ENCODE measurements at regions not wholly inside any gene's neighbourhood (a gene's known extent, or its start where the extent isn't known, plus 50 kb on each side); places are given as distances from the start of the nearest gene placed in this dataset.
A peak's percentile ranks its signal among the peaks of the same experiment; 100 is the strongest.

- DNase-seq = no peak
- Mint-ChIP-seq H3K27me3 (ENCODE audit: insufficient read depth) (peaks cover 6% of the 10 kb centered on the region), H3K27ac (no peak overlapping the region), H3K9me3 (peaks cover 11% of the 10 kb centered on the region), H3K4me1 (no peaks in the 10 kb centered on the region), H3K36me3 (ENCODE audit: low read depth) (no peaks in the 10 kb centered on the region), H3K4me3 (no peak overlapping the region)
- no peak overlapping the region for H3K27ac ChIP-seq (ENCODE audit: low read depth, low read length)
- peaks cover 20% of the 10 kb centered on the region for H3K27me3 ChIP-seq (ENCODE audit: control insufficient read depth, insufficient read depth, low read length, poor library complexity, severe bottlenecking)
- 86 to 96% methylated on average over 1 to 2 of the region's 2 CpGs for WGBS, 2 experiments (ENCODE audit: insufficient coverage in 1 of 2, insufficient read length in 1 of 2)
- peaks cover 4% of the 10 kb centered on the region for H3K9me3 ChIP-seq (ENCODE audit: control insufficient read depth, low read length)
- H3K4me3 ChIP-seq (ENCODE audit: low read length) = no peak overlapping the region
- H3K9ac ChIP-seq (ENCODE audit: extremely low read depth, low read length, poor library complexity, severe bottlenecking) = no peak overlapping the region
- no peak for TF ChIP-seq CTCF (conservative IDR thresholded peaks at IDR 0.05)
- no peaks in the 10 kb centered on the region for H3K4me1 ChIP-seq (ENCODE audit: control insufficient read depth, insufficient read depth, low read length)
- H3K36me3 ChIP-seq (ENCODE audit: control insufficient read depth, insufficient read depth, low read length) = no peaks in the 10 kb centered on the region
Measured at GRCh38 chr1:29777522-29777921, 541.2 kb downstream of the PTPRU start.

GRCh38 chr1:29774355-29774754 is 538.0 kb downstream of the PTPRU start:
- no peak overlapping the region for H3K27ac Mint-ChIP-seq
- Histone ChIP-seq H3K4me3 (ENCODE audit: low read length) (no peak overlapping the region), H3K9me3 (ENCODE audit: control insufficient read depth, low read length) (peaks cover 4% of the 10 kb centered on the region), H3K27me3 (ENCODE audit: control insufficient read depth, insufficient read depth, low read length, poor library complexity, severe bottlenecking) (no peaks in the 10 kb centered on the region), H3K36me3 (ENCODE audit: control insufficient read depth, insufficient read depth, low read length) (no peaks in the 10 kb centered on the region), H3K9ac (ENCODE audit: extremely low read depth, low read length, poor library complexity, severe bottlenecking) (no peak overlapping the region), H3K4me1 (ENCODE audit: control insufficient read depth, insufficient read depth, low read length) (no peaks in the 10 kb centered on the region), H3K27ac (ENCODE audit: low read depth, low read length) (no peak overlapping the region)
- no peak overlapping the region for H3K4me3 Mint-ChIP-seq
- peaks cover 11% of the 10 kb centered on the region for H3K9me3 Mint-ChIP-seq
- WGBS, 2 experiments (ENCODE audit: insufficient coverage in 1 of 2, insufficient read length in 1 of 2) = 70 to 97% methylated on average over 1 to 2 of the region's 2 CpGs
- no peaks in the 10 kb centered on the region for H3K36me3 Mint-ChIP-seq (ENCODE audit: low read depth)
- H3K4me1 Mint-ChIP-seq = no peaks in the 10 kb centered on the region
- TF ChIP-seq CTCF (conservative IDR thresholded peaks at IDR 0.05) = no peak
- DNase-seq = no peak
- peaks cover 6% of the 10 kb centered on the region for H3K27me3 Mint-ChIP-seq (ENCODE audit: insufficient read depth)

- H3K4me1 Mint-ChIP-seq = peaks cover 2% of the 10 kb centered on the region
- H3K9me3 Mint-ChIP-seq = peaks cover 11% of the 10 kb centered on the region
- Histone ChIP-seq H3K27me3 (ENCODE audit: control insufficient read depth, insufficient read depth, low read length, poor library complexity, severe bottlenecking) (no peaks in the 10 kb centered on the region), H3K27ac (ENCODE audit: low read depth, low read length) (no peak overlapping the region), H3K4me3 (ENCODE audit: low read length) (no peak overlapping the region), H3K9ac (ENCODE audit: extremely low read depth, low read length, poor library complexity, severe bottlenecking) (no peak overlapping the region), H3K9me3 (ENCODE audit: control insufficient read depth, low read length) (peaks cover 4% of the 10 kb centered on the region), H3K4me1 (ENCODE audit: control insufficient read depth, insufficient read depth, low read length) (no peaks in the 10 kb centered on the region), H3K36me3 (ENCODE audit: control insufficient read depth, insufficient read depth, low read length) (no peaks in the 10 kb centered on the region)
- no peak for TF ChIP-seq CTCF (conservative IDR thresholded peaks at IDR 0.05)
- WGBS, 2 experiments (ENCODE audit: insufficient coverage in 1 of 2, insufficient read length in 1 of 2) = 77 to 80% methylated on average over 3 to 4 of the region's 4 CpGs
- H3K36me3 Mint-ChIP-seq (ENCODE audit: low read depth) = no peaks in the 10 kb centered on the region
- peak; percentile 22 for DNase-seq
- H3K4me3 Mint-ChIP-seq = no peak overlapping the region
- H3K27me3 Mint-ChIP-seq (ENCODE audit: insufficient read depth) = peaks cover 6% of the 10 kb centered on the region
- no peak overlapping the region for H3K27ac Mint-ChIP-seq
Measured at GRCh38 chr1:29772584-29773100, 536.3 kb downstream of the PTPRU start.

Data from endodermal cell (in vitro differentiated cells).